ENCODE measurements at regions not wholly inside any gene's neighbourhood (a gene's known extent, or its start where the extent isn't known, plus 50 kb on each side); places are given as distances from the start of the nearest gene placed in this dataset.

- no peak for TF ChIP-seq POLR2A (IDR thresholded peaks at IDR 0.05)
- no peak for TF ChIP-seq CTCF (IDR thresholded peaks at IDR 0.05)
- TF ChIP-seq POLR2AphosphoS5 (IDR thresholded peaks at IDR 0.05; ENCODE audit: insufficient read depth in 1 of 2, low read depth in 1 of 2), result no peak
Observed at GRCh38 chr5:117296872-117297271, 722.2 kb upstream of the SEMA6A start.

Measured in vagina (tissue), 2 donors.